HG02798 (cell line): ENCODE measurements at regions not wholly inside any gene's neighbourhood (a gene's known extent, or its start where the extent isn't known, plus 50 kb on each side); places are given as distances from the start of the nearest gene placed in this dataset.

Source experiments
- ATAC-seq: cut with Tn5 transposase; IDR thresholded peaks from one replicate; pipeline ENCODE4 v1.9.1; 2021; ENCODE audit warnings: mild to moderate bottlenecking; ENCODE audit not compliant: unreplicated experiment, poor library complexity

DNA sequence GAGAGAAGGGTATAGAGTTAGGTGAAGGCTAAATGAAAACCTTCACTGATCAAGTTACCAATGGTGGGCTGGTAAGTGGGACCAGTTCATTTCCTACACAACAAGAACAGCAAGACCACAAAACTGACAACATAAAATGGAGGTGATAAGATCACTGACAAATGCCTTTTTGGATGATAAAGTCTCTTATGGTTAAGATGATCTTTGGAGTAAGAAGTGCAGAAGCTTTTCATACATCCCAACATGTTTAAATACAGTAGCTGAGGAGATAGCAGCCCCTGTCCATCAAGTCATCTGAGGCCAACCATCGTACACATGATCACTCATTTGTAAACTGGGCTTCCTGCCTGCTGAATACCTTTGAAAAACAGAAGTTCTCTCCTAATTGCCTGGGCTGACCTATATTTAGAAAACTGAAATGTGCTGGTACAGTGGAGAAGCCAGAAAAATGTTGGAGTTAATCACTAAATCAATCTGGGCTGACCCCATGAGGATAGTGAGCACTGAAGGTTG, 259.0 kb upstream of the ZFHX3 start:
- no peak for ATAC-seq

DNA sequence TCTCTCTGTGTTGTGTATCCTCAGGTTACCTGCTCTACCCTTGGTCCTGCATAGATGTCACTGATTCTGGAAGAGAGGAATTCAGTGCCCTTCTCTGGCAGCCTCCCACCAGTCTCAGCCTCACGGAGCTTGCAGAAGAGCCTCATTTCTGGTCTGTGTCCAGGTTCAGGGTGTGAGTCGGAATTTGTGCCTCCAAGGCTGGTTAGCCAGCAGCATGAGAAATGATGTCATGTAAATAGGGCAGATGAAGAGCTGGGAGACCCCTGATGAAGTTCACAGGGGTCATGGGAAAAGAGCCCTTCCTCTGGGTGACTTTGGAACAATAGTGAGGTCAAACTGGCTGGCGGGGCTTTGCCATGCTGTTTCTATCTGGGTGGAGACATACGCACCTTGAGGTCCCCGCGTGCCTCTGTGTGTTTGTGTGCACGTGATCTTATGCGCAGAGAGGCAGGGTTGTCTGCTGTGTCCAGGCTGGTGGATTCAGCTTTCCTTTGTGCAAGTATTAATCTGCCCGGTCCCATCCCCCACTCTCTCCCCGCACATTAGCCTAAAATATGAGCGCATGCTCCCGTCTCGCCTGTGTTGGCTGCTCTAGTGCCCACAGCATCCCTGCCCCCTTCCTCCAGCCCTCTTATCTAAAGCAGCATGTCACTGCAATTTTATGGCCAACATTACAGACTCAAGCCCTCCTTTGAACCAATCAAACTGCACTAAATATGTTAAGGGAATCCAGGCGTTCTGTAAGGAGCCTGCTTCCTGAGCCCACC, 256.3 kb upstream of the ZFHX3 start:
- ATAC-seq = no peak

- ATAC-seq = no peak
Measured at GRCh38 chr16:73302942-73303341, 255.0 kb upstream of the ZFHX3 start.

- no peak for ATAC-seq
Measured at GRCh38 chr16:73301984-73302383, 254.1 kb upstream of the ZFHX3 start.

- no peak for ATAC-seq
Measured at GRCh38 chr16:73299346-73299745, 251.4 kb upstream of the ZFHX3 start.

- ATAC-seq = peak; percentile 68
Measured at GRCh38 chr16:73298562-73298961, 250.6 kb upstream of the ZFHX3 start.

- no peak for ATAC-seq
Measured at GRCh38 chr16:73290258-73290657, 242.3 kb upstream of the ZFHX3 start.

- peak; percentile 87 for ATAC-seq
Measured at GRCh38 chr16:73289232-73289631, 241.3 kb upstream of the ZFHX3 start.

GRCh38 chr16:73288520-73288919, 240.6 kb upstream of the ZFHX3 start:
- no peak for ATAC-seq

DNA sequence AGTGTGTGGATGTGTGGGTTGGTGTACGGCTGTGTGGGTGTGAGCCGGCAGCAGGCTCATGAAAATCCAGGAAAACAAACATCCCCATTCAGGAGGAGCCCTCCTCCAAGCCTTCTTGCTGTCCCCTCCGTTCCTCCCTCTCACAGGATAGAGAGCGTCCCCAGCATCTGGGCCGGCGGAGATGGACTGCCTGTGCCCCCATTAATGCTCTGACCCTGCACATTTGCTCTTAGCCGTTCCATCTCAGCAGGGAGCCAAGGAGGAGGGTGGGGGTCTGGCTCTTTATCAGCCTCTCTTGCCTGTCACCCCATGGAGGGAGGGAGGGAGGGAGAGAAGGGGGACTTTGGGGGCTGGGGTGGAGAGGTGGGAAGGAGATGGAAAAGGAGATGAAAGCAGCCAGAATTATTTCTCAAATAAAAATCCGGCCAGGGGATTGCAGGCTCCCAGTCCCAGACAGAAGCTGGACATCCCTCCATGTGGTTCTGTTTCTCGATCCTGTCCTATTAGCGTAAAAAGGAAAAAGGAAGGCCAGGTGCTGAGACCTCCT, 240.0 kb upstream of the ZFHX3 start:
- no peak for ATAC-seq

DNA sequence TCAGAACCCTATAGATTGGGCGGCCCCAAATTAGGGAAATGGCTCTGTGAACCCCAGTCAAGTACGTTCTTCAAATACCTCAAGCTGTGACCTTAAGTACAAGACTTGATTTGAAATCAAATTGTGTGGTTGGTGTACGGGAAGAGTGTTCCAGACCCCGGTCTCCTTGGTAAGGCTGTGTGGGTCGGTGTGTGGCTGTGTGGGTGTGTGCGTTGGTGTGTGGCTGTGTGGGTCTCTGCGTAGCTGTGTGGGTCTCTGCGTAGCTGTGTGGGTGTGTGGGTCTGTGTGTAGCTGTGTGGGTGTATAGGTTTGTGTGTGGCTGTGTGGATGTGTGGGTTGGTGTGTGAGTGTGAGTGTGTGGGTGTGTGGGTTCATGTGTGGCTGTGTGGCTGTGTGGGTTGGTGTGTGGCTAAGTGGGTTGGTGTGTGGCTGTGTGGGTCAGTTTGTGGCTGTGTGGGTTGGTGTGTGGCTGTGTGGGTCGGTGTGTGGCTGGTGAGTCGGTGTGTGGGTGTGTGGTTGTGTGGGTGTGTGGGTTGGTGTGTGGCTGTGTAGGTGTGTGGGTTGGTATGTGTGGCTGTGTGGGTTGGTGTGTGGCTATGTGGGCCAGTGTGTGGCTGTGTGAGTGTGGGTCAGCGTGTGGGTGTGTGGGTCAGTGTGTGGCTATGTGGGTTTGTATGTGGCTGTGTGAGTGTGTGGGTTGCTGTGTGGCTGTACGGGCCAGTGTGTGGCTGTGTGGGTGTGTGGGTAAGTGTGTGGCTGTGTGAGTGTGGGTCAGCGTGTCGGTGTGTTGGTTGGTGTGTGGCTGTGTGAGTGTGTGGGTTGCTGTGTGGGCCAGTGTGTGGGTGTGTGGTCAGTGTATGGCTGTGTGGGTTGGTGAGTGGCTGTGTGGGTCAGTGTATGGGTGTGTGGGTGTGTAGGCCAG, 238.7 kb upstream of the ZFHX3 start:
- ATAC-seq = no peak

DNA sequence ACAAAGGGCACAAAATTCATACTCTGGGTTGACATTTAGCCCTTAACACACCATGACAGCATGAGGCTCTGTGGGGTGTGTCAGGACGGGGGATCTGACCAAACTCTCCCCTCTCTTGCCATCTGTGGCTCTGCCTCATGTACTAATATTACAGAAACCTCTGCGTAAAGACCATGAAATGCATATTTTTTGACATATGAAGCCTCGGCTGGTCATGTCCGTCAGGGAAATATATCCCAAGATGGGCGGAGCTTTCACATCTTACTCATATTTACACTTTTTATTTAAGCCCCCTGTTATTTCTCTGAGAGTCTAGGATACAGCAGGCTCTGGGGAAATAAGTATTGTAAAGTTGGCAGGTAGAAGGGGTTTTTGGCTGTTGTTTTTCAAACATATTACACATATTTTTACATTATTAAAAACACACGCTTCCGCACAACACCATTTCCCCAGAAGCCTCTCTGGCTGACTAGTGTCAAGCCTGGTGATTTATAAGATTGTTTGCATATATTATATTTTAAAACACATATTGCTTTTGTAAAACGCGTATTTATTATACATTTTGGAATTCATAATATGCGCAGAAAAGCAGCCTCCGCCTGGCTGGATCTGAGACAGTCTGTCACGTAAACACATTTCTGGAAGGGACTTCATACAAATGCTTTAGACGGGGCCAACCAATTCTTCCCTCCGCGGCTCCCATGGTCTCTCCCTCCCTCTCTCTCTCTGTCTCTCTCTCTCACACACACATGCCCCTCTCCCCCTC, 237.7 kb upstream of the ZFHX3 start:
- no peak for ATAC-seq

DNA sequence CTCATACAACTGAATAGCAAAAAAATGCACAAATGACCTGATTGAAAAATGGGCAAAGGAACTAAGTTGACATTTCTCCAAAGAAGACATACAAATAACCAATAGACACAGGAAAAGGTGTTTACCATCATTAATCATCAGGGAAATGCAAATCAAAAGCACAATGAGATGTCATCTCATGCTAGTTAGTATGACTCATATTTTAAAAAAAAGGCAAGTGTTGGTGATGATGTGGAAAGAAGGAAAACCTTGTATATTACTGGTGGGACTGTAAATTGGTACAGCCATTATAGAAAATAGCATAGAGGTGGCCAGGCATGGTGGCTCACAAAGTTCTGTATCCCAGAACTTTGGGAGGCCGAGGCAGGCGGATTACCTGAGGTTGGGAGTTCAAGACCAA, 232.5 kb upstream of the ZFHX3 start:
- no peak for ATAC-seq

GRCh38 chr16:73279451-73279850, 231.5 kb upstream of the ZFHX3 start:
- no peak for ATAC-seq

- no peak for ATAC-seq
Measured at GRCh38 chr16:73277071-73277470, 229.1 kb upstream of the ZFHX3 start.

- ATAC-seq = no peak
Measured at GRCh38 chr16:73275448-73275847, 227.5 kb upstream of the ZFHX3 start.

GRCh38 chr16:73275024-73275423, 227.1 kb upstream of the ZFHX3 start:
- ATAC-seq = no peak

DNA sequence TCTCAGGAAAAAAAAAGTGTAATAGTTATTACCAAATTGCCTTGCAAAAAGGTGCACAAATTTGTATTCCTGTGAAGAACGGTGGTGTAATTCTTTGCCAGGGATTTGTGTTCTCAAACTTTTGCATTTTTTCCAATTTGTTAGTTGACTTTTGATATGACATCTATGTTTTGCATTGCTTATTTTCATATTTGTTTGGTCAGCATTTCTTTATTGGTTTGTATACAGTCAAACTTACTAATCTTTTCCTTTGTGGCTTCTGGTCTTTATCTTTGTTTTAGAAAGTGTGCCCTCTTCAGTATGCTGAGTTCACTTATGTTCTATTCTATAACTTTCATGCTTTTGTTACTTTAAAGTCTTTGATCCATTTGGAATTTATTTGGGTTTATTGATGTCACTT, 226.2 kb upstream of the ZFHX3 start:
- no peak for ATAC-seq

GRCh38 chr16:73268366-73268993, 220.6 kb upstream of the ZFHX3 start:
- no peak for ATAC-seq

- ATAC-seq = no peak
Measured at GRCh38 chr16:73265935-73266334, 218.0 kb upstream of the ZFHX3 start.
